NCI-H1417 (cell line): ENCODE measurements at regions not wholly inside any gene's neighbourhood (a gene's known extent, or its start where the extent isn't known, plus 50 kb on each side); places are given as distances from the start of the nearest gene placed in this dataset.
"Not testable (repeated sequence)": the region's sequence is repeated elsewhere in the genome, so short reads cannot be mapped to it uniquely, and the experiment has no call there.

ENCODE experiments used
- DNase-seq, 3 experiments: peaks; one replicate each; lab custom pipeline; 2025; lab: John Stamatoyannopoulos, UW

DNA sequence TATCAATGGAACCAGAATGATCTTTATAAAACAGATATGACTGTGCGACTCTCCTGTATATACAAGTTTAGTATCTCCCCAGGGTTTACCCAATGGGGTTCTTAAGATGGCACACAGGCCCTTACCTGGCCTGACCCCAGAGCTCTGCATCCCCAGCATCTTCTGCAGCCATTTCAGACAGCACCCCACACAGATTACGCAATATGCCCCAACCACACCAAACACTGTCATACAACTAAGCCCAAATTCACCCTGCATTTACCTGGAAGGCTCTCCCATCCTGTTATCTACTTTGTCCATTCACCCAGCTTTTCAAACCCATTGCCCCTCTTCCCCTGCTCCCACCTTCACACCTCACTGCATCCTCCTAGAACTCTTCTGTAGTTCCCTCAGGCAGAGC lies 182.5 kb upstream of the API5 start:
- no peak for DNase-seq

DNA sequence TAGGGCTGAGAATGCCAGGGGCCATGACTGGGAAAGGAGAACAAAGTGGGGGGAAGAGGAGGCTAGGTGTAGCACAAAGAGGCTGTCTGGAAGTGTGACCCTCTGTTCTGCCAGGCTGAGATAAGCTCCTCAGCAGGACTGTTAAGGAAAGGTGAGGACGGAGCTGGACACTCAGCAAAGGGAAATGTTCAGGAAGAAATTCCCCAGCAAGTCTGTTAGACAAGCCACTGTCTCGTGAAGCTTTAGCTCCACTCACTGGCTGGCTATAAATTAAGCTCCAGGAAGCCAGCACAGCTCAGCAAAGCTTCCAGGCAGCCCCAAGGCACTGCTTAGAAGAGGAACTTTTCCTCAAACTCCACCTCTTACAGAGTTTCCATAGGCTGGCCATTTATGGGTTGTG lies 181.2 kb upstream of the API5 start:
- peak in 1 of 3 experiments; percentile 38 for DNase-seq

- no peak for DNase-seq
Measured at GRCh38 chr11:43135966-43136534, 175.7 kb upstream of the API5 start.

DNA sequence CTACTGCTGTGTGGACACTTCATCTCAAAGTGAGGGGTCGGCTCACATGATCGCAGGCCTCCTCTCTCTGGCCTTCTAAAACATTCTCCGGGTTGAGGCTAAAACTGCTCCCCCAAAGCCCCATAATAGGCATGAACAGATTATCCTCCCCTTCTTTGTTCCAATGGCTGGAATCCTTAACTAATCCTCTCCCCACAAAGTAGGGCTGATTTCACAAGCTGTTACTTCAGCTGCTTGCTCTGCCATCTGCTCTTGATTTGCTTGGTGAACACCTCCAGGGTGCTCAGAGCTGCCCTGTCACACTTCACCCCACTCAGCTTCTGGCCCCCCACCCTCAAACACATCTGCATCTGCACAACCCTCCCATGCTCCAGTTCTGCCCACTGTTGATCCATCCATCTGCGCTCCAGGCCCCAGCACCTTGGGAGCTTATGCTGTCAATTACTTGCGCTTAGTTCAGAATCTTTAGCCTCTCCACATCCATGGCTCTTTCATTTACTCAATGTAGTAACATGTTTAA lies 173.1 kb upstream of the API5 start:
- no peak for DNase-seq

DNA sequence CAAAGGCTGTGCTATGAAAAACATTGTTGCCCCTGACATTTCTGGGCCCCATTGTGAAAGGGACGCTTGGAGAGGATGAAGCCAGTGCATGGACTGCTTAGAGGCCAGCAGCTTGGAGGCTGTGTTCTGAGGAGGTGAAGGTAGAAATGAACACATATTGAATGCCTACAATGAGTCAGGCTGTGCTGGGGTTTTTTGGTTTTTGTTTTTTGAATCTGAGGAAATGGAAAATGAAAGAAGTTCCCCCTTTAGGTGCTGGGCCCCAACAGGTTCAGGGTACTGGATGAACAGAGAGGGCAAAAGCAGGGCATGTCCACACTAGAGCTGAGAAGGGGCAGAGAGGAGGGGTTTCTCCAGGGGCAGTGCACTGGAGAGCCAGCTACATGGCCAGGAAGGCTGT lies 166.1 kb upstream of the API5 start:
- DNase-seq: no peak

GRCh38 chr11:43150697-43151096 lies 161.1 kb upstream of the API5 start:
- no peak for DNase-seq

GRCh38 chr11:43164831-43165230 lies 147.0 kb upstream of the API5 start:
- no peak for DNase-seq

DNA sequence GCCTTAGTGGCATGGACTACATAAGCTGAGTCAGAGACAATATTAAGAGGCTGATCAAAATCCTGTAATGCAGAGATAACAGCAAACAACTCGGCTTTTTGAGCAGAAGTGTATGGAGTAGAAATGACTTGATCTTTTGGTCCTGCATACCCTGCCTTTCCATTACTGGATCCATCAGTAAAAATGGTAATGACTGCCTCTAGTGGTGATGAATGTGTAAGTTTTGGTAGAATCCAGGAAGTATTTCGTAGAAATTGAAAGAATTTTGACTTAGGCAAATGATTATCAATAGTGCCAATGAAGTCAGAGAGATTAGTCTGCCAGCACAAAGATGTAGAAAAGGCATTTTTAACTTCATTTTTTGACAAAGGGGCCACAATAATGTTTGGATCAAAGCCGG lies 146.4 kb upstream of the API5 start:
- DNase-seq: not testable (repeated sequence)

GRCh38 chr11:43168241-43168640 lies 143.6 kb upstream of the API5 start:
- not testable (repeated sequence) for DNase-seq

GRCh38 chr11:43172477-43172876 lies 139.3 kb upstream of the API5 start:
- DNase-seq: no peak

DNA sequence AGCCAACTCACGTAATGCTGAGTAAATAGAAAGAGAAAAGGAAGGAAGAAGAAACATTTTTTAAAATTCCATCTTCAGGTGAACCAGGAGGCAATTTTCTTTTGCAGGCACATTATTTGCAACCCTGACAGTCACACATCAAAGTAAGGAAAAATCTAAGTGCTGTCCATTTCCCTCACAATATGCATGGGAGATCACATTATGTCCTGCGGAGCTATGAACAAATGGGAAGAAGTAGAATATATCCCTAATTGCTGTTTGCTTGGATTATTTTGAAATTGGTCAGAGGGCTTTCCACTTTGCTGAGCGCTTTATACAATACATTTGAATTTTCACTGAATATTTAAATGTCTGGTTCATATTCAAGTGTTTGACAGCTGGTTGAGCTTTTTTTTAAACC lies 133.8 kb upstream of the API5 start:
- DNase-seq: no peak

GRCh38 chr11:43194459-43194858 lies 117.3 kb upstream of the API5 start:
- DNase-seq: not testable (repeated sequence)

- no peak for DNase-seq
Measured at GRCh38 chr11:43197379-43197778, 114.4 kb upstream of the API5 start.

- no peak for DNase-seq
Measured at GRCh38 chr11:43200031-43200430, 111.8 kb upstream of the API5 start.

- no peak for DNase-seq
Measured at GRCh38 chr11:43212279-43212678, 99.5 kb upstream of the API5 start.

- no peak for DNase-seq
Measured at GRCh38 chr11:43214471-43214870, 97.3 kb upstream of the API5 start.

DNA sequence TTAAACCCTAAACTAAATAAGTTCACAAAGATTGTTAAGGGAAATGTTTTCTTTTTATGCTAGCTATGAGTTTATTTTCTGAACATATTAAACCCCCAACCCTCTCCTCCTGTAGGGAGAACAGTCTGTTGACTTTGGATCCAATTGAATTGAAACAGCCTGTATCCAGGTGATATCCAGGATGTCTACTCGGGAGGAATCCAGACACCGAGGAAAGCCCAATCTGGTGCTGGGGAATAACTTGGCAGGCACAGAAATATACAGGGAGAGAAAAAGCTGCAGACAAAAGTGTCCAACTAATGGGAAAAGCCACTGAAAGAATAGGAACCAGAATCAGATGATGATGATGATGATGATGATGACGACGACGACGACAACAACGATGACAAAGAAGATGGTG lies 93.9 kb upstream of the API5 start:
- no peak for DNase-seq

- no peak for DNase-seq
Measured at GRCh38 chr11:43222215-43222614, 89.6 kb upstream of the API5 start.

DNA sequence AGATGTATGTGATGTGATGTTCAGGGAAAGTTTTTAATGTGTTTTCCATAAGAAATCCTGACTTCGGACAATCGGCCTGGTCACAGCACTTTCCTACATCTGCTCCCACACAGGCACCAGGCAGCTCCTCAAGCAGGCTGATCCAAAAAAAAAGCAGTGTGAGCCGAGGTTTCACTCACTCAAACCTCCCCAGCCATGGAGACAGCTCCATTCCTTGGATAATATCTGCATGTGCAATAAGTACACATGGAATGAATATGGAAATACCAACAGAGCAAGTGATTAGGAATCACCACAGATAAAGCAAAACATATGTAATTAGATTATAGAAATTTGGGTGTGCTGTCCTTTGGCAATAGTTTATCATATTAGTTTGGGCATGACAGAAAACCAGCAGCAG lies 88.8 kb upstream of the API5 start:
- no peak for DNase-seq

- no peak for DNase-seq
Measured at GRCh38 chr11:43234881-43235280, 76.9 kb upstream of the API5 start.

- no peak for DNase-seq
Measured at GRCh38 chr11:43238341-43238740, 73.5 kb upstream of the API5 start.

GRCh38 chr11:43239791-43240190 lies 72.0 kb upstream of the API5 start:
- DNase-seq: no peak

DNA sequence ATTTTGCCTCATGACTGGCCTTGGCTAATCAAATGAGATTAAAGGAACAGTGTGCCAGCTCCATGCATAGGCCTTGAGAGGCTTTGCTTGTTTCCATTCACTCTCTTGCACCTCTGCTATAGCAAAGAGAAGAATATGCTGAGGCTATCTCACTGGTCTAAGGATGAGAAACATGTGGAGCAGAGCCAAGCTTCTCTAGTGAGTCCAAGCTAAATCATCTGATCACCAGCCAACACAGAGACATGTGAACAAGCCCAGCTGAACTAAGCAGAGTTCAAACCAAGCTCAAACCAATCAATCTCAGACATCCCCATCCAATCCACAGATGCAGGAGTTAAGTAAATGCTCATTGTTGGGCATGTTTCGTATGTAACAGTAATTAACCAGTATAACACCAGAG lies 69.4 kb upstream of the API5 start:
- DNase-seq: no peak

DNA sequence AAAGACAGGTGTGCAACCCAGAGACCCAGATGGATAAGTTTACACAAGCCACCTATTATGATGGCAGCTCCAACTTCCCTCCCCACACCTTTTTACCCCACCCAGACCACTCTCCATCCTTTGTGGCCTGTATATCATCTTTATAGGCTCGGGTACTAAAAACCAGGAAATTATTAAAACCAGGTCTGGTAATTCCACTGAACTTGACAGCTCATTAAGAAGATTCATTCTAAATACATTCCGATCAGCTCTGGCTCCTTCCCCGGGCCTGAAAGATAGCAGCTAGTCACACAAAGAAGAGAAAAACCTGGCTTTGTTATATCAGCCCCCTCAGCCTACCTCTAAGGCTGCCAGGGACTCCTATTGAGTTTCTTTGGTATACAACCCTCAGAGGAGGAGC lies 67.9 kb upstream of the API5 start:
- DNase-seq: no peak

GRCh38 chr11:43245466-43245865 lies 66.3 kb upstream of the API5 start:
- no peak for DNase-seq
